Right ventricle myocardium inferior (tissue), 1 donor: ENCODE measurements at regions not wholly inside any gene's neighbourhood (a gene's known extent, or its start where the extent isn't known, plus 50 kb on each side); places are given as distances from the start of the nearest gene placed in this dataset.

ENCODE experiments used
- ATAC-seq: fragments of 200-7000 bp; cut with Tn5 transposase; one replicate; pipeline ENCODE4 v1.9.1; 2020; ENCODE audit warnings: mild to moderate bottlenecking, moderate library complexity
- DNase-seq: peaks from one replicate; pipeline ENCODE4 v3.0.0; 2021; ENCODE audit errors: missing footprints
- intact Hi-C: fragments of 100-400 bp; cut with DNase I; formaldehyde crosslinking; loops from one replicate; pipeline ENCODE4 v1.11.0; 2022
- donor health status: DM: no; HTN: yes; CAD: no; lungs with severe emphysema.

GRCh38 chr12:92338102-92338501, 192.5 kb upstream of the BTG1 start:
- DNase-seq (no peak), ATAC-seq (no peak)
- intact Hi-C loops: no loop called here

DNA sequence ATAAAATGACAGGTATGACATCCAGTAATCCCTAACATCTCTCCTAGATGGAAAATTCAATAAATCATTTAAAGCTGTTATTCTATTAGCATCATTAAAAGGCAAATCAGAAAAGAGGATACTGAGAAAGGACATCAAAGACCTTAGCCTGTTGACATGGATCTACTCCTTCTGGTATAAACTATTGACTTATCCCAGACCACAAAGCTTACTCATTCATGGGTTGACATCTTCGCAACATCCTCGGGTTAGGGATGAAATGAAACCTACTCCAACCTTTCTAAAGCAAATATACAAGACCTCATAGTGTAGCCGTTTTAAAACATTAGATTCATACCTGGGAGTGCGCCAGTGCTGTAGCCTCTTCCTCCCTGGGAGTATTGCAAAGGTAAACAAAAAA, 191.5 kb upstream of the BTG1 start:
- DNase-seq: no peak
- intact Hi-C loops: no loop called here
- ATAC-seq: no peak

GRCh38 chr12:92336641-92337040, 191.0 kb upstream of the BTG1 start:
- ATAC-seq (no peak), DNase-seq (no peak)
- intact Hi-C loops: no loop called here

DNA sequence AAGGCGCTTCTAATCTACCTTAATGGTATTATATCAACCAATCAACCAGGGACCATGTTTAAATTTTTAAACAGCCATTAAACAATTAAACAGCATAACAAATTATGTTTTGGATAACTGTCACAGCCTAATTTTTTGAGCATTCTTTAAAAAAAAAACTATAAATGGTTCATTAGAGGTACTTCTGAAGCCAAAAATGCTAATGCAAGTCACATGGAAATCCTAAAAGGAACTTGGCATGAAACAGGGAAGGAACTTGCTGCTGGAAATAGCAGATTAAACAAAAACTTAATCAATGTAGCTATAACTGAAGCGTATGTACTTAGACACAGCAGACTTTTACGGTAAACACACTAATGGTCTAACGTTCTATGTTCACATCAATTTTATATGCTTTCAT, 190.2 kb upstream of the BTG1 start:
- no peak for DNase-seq
- intact Hi-C loops: no loop called here
- no peak for ATAC-seq

DNA sequence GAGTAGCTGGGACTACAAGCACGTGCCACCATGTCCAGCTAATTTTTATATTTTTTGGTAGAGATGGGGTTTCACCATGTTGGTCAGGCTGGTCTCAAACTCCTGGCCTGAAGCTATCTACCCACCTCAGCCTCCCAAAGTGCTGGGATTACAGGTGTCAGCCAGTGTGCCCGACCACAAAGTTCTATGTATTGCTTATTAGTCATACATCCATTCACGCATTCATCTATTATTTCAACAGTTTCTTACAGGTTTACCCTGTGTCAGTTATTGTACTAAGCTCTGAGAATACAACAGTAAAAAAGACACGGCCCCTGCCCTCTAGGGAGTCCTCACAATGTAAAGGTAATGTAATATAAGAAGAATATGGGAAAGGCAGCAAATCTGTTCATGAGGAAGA, 188.9 kb upstream of the BTG1 start:
- intact Hi-C loops: no loop called here
- no peak for ATAC-seq
- no peak for DNase-seq

- intact Hi-C loops: no loop called here
- no peak for DNase-seq
- ATAC-seq: no peak
These were observed 186.9 kb upstream of the BTG1 start for GRCh38 chr12:92332552-92332951.

DNA sequence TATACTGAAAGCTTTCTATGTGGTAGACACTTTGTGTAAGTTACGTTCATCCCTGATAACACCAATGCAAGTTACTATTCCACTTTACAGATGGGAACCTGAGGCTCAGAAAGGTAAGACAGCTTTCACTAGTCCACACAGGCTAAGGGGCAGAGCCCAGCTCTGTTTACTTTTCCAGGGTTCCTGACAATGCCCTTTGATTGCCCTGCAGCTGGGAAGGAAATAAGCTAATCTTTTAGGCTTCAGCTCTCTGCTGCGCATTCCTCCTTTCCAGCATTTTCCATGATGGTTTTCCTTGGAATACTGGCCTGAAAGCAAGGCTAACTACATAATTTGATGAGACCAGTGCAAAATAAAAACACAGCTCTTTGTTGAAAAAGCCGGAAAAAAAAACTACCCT, 185.7 kb upstream of the BTG1 start:
- no peak for ATAC-seq
- no peak for DNase-seq
- intact Hi-C loops: no loop called here

DNA sequence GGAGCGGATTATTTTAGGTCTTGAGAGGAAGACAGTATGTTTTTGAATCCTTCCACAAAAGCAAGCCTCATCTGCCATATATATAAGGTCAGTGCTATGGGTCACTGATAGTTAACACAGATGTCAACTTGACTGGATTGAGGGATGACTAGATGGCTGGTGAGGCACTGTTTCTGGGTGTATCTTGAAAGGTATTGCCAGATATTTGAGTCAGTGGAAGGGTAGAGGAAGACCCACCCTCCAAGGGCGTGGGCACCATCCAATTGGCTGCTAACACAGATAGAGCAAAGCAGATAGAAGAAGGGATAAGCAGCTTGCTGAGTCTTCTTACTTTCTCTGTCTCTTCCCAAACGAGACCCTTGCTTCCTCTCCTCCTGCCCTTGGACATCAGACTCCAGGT, 185.0 kb upstream of the BTG1 start:
- no peak for DNase-seq
- intact Hi-C loops: no loop called here
- ATAC-seq: no peak

DNA sequence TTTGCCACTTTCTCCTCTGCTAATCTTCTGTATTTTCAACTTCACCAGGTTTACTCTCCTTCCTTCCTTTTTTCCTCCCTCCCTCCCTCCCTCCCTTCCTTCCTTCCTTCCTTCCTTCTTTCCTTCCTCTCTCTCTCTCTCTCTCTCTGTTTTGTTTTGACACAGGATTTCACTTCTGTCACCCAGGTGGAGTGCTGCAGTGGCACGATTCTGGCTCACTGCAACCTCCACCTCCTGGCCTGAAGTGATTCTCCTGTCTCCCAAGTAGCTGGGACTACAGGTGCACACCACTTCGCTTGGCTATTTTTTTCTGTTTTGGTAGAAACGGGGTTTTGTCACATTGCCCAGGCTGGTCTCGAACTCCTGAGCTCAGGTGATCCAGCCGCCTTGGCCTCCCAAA, 181.2 kb upstream of the BTG1 start:
- DNase-seq (no peak), ATAC-seq (no peak)
- intact Hi-C loops: no loop called here

GRCh38 chr12:92324849-92325500, 179.3 kb upstream of the BTG1 start:
- ATAC-seq (no peak), DNase-seq (no peak)
- intact Hi-C loops: no loop called here

GRCh38 chr12:92312463-92312964, 166.9 kb upstream of the BTG1 start:
- intact Hi-C loops: no loop called here
- DNase-seq (no peak), ATAC-seq (peak; percentile 42)

- intact Hi-C loops: no loop called here
- DNase-seq (no peak), ATAC-seq (peak; percentile 31)
These were observed 158.9 kb upstream of the BTG1 start for GRCh38 chr12:92304371-92305055.

GRCh38 chr12:92302041-92302829, 156.6 kb upstream of the BTG1 start:
- ATAC-seq (no peak), DNase-seq (no peak)
- intact Hi-C loops: no loop called here

- intact Hi-C loops: no loop called here
- ATAC-seq (no peak), DNase-seq (no peak)
These were observed 155.7 kb upstream of the BTG1 start for GRCh38 chr12:92301356-92301755.

DNA sequence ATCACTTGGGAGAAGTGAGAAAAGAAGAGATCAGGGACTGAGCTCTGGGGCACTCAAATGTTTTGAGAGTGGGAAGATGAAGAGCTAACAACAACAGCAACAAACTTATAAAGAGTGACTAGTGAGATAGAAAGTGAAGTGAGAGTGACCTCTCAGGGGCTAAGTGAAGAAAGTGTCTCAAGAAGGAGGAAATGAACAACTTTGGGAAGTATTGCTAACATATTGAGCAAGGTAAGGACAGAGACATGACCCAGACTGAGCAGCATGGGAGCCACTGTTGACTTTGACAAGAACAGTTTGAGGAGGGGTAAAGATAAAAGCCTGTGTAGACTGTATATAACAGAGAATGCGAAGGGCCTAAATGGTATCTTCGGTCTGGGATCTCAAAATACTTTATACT, 155.1 kb upstream of the BTG1 start:
- ATAC-seq: no peak
- intact Hi-C loops: no loop called here

DNA sequence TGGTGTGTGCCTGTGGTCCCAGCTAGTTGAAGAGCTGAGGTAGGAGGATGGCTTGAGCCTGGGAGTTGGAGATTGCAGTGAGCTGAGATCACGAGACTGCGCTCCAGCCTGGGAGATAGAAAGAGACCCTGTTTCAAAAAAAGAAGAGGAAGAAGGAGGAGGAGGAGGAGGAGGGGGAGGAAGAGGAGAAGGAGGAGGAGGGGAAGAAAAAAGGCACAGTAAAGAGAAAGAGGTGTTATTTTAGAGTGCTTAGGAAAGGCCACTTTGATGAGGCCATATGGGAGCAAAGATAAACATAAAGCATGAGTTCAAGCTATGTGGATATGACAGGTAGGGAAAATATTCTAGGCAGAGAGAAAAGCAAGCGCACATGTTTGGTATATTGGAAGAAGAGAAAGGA, 154.1 kb upstream of the BTG1 start:
- ATAC-seq (no peak), DNase-seq (no peak)
- intact Hi-C loops: no loop called here

More for the DNA sequence above, 155.1 kb upstream of the BTG1 start:
- no peak for DNase-seq

DNA sequence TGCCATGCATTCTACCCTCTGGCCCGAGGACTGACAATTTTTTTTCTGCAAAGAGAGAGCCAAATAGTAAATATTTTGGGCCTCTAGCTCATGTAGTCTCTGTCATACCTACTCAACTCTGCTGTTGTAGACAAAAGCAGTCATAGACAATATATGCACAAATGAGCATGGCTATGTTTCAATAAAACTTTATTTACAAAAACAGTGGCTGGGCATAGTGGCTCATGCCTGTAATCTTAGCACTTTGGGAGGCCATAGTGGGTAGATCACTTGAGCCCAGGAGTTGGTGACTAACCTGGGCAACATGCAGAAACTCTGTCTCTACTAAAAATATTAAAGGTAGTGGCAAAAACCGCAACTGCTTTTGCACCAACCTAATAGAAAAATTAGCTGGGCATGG, 153.7 kb upstream of the BTG1 start:
- no peak for ATAC-seq
- no peak for DNase-seq
- intact Hi-C loops: no loop called here

GRCh38 chr12:92297932-92298696, 152.5 kb upstream of the BTG1 start:
- peak; percentile 88 for ATAC-seq
- DNase-seq: no peak
- intact Hi-C loops: no loop called here

DNA sequence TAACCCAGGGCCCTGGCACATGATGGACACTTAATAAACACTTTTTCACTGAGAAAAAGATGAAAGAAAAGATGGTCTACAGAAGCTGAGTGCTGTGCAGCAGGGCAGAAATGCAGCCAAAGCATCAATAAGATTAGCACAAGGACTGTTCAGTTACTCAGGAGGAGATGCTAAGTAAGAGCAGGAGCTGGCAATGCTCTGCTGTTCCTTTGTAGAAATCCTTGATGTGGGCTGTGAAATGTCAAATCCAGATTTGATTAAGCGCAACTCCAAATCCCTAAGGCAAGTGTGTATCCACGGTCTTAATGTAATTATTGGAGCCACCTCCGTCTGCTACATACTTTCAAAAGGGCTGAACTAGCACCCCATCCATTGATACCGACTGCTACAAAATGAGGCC, 151.8 kb upstream of the BTG1 start:
- intact Hi-C loops: no loop called here
- ATAC-seq (no peak), DNase-seq (no peak)
